GM12878 (cell line): ENCODE measurements at regions not wholly inside any gene's neighbourhood (a gene's known extent, or its start where the extent isn't known, plus 50 kb on each side); places are given as distances from the start of the nearest gene placed in this dataset.

Experiments
- ATAC-seq: fragments of 200-7000 bp; cut with Tn5 transposase; 3 replicates; pipeline ENCODE4 v1.9.1; 2020; ENCODE audit warnings: mild to moderate bottlenecking, moderate library complexity
- BruUV-seq: library from RNA; stranded (reverse); fragments of 400-500 nt; replicated peaks from 2 replicates; lab custom pipeline; 2021; lab: Mats Ljungman, UMichigan
- CTCF ChIA-PET: fragments of 300-600 bp; sonication (Branson Sonifier 250); formaldehyde crosslinking; extraction: SDS; loops from one replicate; lab custom pipeline; 2021; ENCODE audit warnings: inconsistent platforms; lab: Yijun Ruan, JAX
- POLR2A ChIA-PET: fragments of 350-600 bp; formaldehyde crosslinking; extraction: SDS; loops from one replicate; lab custom pipeline; 2021; ENCODE audit warnings: inconsistent platforms; lab: Charles Lee
- RAD21 ChIA-PET: fragments of 300-600 bp; sonication (Branson Sonifier 250); formaldehyde crosslinking; loops from one replicate; lab custom pipeline; 2023; ENCODE audit warnings: antibody characterized with exemption; ENCODE audit not compliant: unreplicated experiment; lab: Charles Lee
- SMC1A ChIA-PET: fragments of 300-600 bp; sonication (Branson Sonifier 250); formaldehyde crosslinking; loops from one replicate; lab custom pipeline; 2023; ENCODE audit not compliant: unreplicated experiment, uncharacterized antibody; lab: Charles Lee
- DNase-seq: peaks from one replicate; pipeline ENCODE4 v3.0.0-alpha.2; 2011; ENCODE audit warnings: low read depth, low spot score
- FAIRE-seq: peaks from 3 replicates; lab custom pipeline; 2011; peaks lifted over from hg19 to GRCh38; lab: Jason Lieb, UNC
- H2AFZ ChIP-seq: 2 replicates; pipeline ENCODE4 v1.6.0; 2011; ENCODE audit warnings: low read depth, low read length, control low read depth; ENCODE audit not compliant: control insufficient read depth
- H3K27ac ChIP-seq: 2 replicates; pipeline ENCODE4 v1.5.1; 2011; ENCODE audit warnings: control low read depth; ENCODE audit not compliant: control insufficient read depth, insufficient read depth
- H3K27me3 ChIP-seq, 2 experiments: replicated peaks in 1 of 2; 2 replicates each; pipeline versions ENCODE4 v1.6.0 to v1.6.1; 2011; ENCODE audit warnings: low read length in 1 of 2; ENCODE audit not compliant: control insufficient read depth in 2 of 2, insufficient read depth in 2 of 2
- H3K36me3 ChIP-seq, 2 experiments: 2 replicates each; pipeline ENCODE4 v1.5.1; 2011; ENCODE audit warnings: low read length in 1 of 2; ENCODE audit not compliant: control insufficient read depth in 2 of 2, insufficient read depth in 2 of 2
- H3K4me1 ChIP-seq: 2 replicates; pipeline ENCODE4 v1.6.1; 2011; ENCODE audit warnings: mild to moderate bottlenecking, low read length, moderate library complexity, mixed read lengths; ENCODE audit not compliant: control insufficient read depth, insufficient read depth
- H3K4me2 ChIP-seq: 2 replicates; pipeline ENCODE4 v1.6.0; 2011; ENCODE audit warnings: control low read depth; ENCODE audit not compliant: control insufficient read depth, insufficient read depth
- H3K4me3 ChIP-seq: fragments of 200-600 bp; sonication (generic); 2 replicates; pipeline ENCODE4 v1.5.1; 2016
- H3K79me2 ChIP-seq: 2 replicates; pipeline ENCODE4 v1.6.0; 2011; ENCODE audit warnings: low read length; ENCODE audit not compliant: control insufficient read depth, insufficient read depth
- H3K9ac ChIP-seq: 2 replicates; pipeline ENCODE4 v1.8.0; 2011; ENCODE audit warnings: low read length, control low read depth, mixed read lengths; ENCODE audit not compliant: control insufficient read depth, insufficient read depth
- H3K9me3 ChIP-seq: replicated peaks from 3 replicates; pipeline ENCODE4 v1.5.1; 2011; ENCODE audit warnings: mild to moderate bottlenecking, low read length; ENCODE audit not compliant: control insufficient read depth, insufficient read depth
- H4K20me1 ChIP-seq: 2 replicates; pipeline ENCODE4 v1.6.0; 2011; ENCODE audit not compliant: control insufficient read depth, insufficient read depth
- CBFB ChIP-seq: IDR thresholded peaks from 2 replicates; pipeline ENCODE4 v1.6.1; 2016; ENCODE audit warnings: antibody characterized with exemption, low read depth
- DPF2 ChIP-seq: fragments of 450-650 bp; IDR thresholded peaks from 2 replicates; pipeline ENCODE4 v1.6.1; 2017; ENCODE audit warnings: mild to moderate bottlenecking
- FOS ChIP-seq: IDR thresholded peaks from 3 replicates; pipeline ENCODE4 v1.6.1; 2011; ENCODE audit warnings: borderline replicate concordance; ENCODE audit not compliant: insufficient read length; ENCODE audit errors: extremely low read depth
- FOXM1 ChIP-seq: IDR thresholded peaks from 2 replicates; pipeline ENCODE4 v1.6.1; 2012; ENCODE audit warnings: low read depth, mild to moderate bottlenecking, inconsistent platforms, low read length, moderate library complexity
- MTA3 ChIP-seq: IDR thresholded peaks from 2 replicates; pipeline ENCODE4 v1.6.1; 2012; ENCODE audit warnings: low read length, inconsistent platforms, borderline replicate concordance
- MYC ChIP-seq: IDR thresholded peaks from 2 replicates; pipeline ENCODE4 v1.6.1; 2011; ENCODE audit warnings: mild to moderate bottlenecking, low read length, moderate library complexity, inconsistent platforms; ENCODE audit not compliant: insufficient read depth, insufficient replicate concordance, insufficient read length, severe bottlenecking
- RB1 ChIP-seq: fragments of 450-650 bp; formaldehyde crosslinking; IDR thresholded peaks from 2 replicates; pipeline ENCODE4 v1.6.1; 2017; ENCODE audit warnings: mild to moderate bottlenecking, borderline replicate concordance
- RFX5 ChIP-seq: IDR thresholded peaks from 2 replicates; pipeline ENCODE4 v1.6.1; 2011; ENCODE audit warnings: low read depth, low read length, improper control_type of control experiment
- SMAD1 ChIP-seq: fragments of 450-650 bp; IDR thresholded peaks from 2 replicates; pipeline ENCODE4 v1.6.1; 2018; ENCODE audit warnings: mild to moderate bottlenecking, low read depth; ENCODE audit not compliant: partially characterized antibody
- TCF12 ChIP-seq: IDR thresholded peaks from 2 replicates; pipeline ENCODE4 v1.6.1; 2011; ENCODE audit warnings: low read depth, mild to moderate bottlenecking, low read length
- WGBS: methylation state at CpG from one replicate; pipeline ENCODE4 v1.1.6; 2016; ENCODE audit warnings: low lambda C conversion rate; ENCODE audit not compliant: insufficient replicate concordance, insufficient coverage; ENCODE audit errors: missing lambda C conversion rate; 5-methylcytosine and 5-hydroxymethylcytosine counted together
- in situ Hi-C: fragments of 300-500 bp; cut with MboI; formaldehyde crosslinking; loops from 9 replicates; pipeline ENCODE4 v1.14.3; 2018; ENCODE audit warnings: mixed read lengths
- intact Hi-C: fragments of 100-400 bp; cut with micrococcal nuclease; formaldehyde crosslinking; loops from one replicate; pipeline ENCODE4 v1.14.2; 2022; ENCODE audit not compliant: unreplicated experiment
- TF ChIP-seq, protein P1 (sequence below): fragments of 450-650 bp; IDR thresholded peaks from 2 replicates; pipeline ENCODE4 v1.6.1; 2016; ENCODE audit warnings: mild to moderate bottlenecking, moderate library complexity, borderline replicate concordance
- TF ChIP-seq, protein P2 (sequence below): fragments of 450-650 bp; IDR thresholded peaks from 2 replicates; pipeline ENCODE4 v1.6.1; 2017; ENCODE audit warnings: low read depth, mild to moderate bottlenecking, moderate library complexity
- TF ChIP-seq, protein P3 (sequence below): IDR thresholded peaks from 2 replicates; pipeline ENCODE4 v1.6.1; 2012; ENCODE audit warnings: low read depth, low read length, improper control_type of control experiment

- Histone ChIP-seq H4K20me1 (no peaks in the 10 kb centered on the region), H3K4me1 (no peaks in the 10 kb centered on the region), H3K4me3 (no peak overlapping the region), H3K27me3 (no peaks in the 10 kb centered on the region), H3K9me3 (no peaks in the 10 kb centered on the region), H2AFZ (no peak overlapping the region), H3K4me2 (no peak overlapping the region), H3K9ac (no peak overlapping the region), H3K36me3 (no peaks in the 10 kb centered on the region), H3K27ac (no peak overlapping the region), H3K79me2 (no peaks in the 10 kb centered on the region)
- intact Hi-C loops (no loop called here), in situ Hi-C loops (no loop called here)
- ChIA-PET RAD21 (interaction anchor here (0.9 to 3.0 kb wide), 6 partner anchors 9 to 108 kb away, joined by 3 to 17 read pairs (median 4); no protein-coding TSS in a partner anchor), SMC1A (interaction anchor here (0.7 to 2.4 kb wide), 9 partner anchors 9 to 1213 kb away, joined by 3 to 19 read pairs (median 3); no protein-coding TSS in a partner anchor), POLR2A (interaction anchor here (0.6 to 1.3 kb wide), 2 partner anchors 9 to 142 kb away, joined by 3 read pairs; no protein-coding TSS in a partner anchor), CTCF (interaction anchor here (1.0 to 1.3 kb wide), 2 partner anchors 9 to 154 kb away, joined by 4 read pairs; no protein-coding TSS in a partner anchor)
- WGBS = 39% methylated on average over 6 of the region's 6 CpGs
- no TSS peak for BruUV-seq
- no peak for DNase-seq
- no peak for FAIRE-seq
- no peak for ATAC-seq
- TF ChIP-seq CBFB = no peak
- TF ChIP-seq, protein P1, sequence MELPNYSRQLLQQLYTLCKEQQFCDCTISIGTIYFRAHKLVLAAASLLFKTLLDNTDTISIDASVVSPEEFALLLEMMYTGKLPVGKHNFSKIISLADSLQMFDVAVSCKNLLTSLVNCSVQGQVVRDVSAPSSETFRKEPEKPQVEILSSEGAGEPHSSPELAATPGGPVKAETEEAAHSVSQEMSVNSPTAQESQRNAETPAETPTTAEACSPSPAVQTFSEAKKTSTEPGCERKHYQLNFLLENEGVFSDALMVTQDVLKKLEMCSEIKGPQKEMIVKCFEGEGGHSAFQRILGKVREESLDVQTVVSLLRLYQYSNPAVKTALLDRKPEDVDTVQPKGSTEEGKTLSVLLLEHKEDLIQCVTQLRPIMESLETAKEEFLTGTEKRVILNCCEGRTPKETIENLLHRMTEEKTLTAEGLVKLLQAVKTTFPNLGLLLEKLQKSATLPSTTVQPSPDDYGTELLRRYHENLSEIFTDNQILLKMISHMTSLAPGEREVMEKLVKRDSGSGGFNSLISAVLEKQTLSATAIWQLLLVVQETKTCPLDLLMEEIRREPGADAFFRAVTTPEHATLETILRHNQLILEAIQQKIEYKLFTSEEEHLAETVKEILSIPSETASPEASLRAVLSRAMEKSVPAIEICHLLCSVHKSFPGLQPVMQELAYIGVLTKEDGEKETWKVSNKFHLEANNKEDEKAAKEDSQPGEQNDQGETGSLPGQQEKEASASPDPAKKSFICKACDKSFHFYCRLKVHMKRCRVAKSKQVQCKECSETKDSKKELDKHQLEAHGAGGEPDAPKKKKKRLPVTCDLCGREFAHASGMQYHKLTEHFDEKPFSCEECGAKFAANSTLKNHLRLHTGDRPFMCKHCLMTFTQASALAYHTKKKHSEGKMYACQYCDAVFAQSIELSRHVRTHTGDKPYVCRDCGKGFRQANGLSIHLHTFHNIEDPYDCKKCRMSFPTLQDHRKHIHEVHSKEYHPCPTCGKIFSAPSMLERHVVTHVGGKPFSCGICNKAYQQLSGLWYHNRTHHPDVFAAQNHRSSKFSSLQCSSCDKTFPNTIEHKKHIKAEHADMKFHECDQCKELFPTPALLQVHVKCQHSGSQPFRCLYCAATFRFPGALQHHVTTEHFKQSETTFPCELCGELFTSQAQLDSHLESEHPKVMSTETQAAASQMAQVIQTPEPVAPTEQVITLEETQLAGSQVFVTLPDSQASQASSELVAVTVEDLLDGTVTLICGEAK = no peak
- TF ChIP-seq TCF12 = no peak
- TF ChIP-seq DPF2 = no peak
- no peak for TF ChIP-seq MYC
- TF ChIP-seq, protein P2, sequence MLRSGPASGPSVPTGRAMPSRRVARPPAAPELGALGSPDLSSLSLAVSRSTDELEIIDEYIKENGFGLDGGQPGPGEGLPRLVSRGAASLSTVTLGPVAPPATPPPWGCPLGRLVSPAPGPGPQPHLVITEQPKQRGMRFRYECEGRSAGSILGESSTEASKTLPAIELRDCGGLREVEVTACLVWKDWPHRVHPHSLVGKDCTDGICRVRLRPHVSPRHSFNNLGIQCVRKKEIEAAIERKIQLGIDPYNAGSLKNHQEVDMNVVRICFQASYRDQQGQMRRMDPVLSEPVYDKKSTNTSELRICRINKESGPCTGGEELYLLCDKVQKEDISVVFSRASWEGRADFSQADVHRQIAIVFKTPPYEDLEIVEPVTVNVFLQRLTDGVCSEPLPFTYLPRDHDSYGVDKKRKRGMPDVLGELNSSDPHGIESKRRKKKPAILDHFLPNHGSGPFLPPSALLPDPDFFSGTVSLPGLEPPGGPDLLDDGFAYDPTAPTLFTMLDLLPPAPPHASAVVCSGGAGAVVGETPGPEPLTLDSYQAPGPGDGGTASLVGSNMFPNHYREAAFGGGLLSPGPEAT = no peak
- no peak for TF ChIP-seq MTA3
- TF ChIP-seq FOS = no peak
- TF ChIP-seq, protein P3, sequence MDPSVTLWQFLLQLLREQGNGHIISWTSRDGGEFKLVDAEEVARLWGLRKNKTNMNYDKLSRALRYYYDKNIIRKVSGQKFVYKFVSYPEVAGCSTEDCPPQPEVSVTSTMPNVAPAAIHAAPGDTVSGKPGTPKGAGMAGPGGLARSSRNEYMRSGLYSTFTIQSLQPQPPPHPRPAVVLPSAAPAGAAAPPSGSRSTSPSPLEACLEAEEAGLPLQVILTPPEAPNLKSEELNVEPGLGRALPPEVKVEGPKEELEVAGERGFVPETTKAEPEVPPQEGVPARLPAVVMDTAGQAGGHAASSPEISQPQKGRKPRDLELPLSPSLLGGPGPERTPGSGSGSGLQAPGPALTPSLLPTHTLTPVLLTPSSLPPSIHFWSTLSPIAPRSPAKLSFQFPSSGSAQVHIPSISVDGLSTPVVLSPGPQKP = no peak
- no peak for TF ChIP-seq SMAD1
- TF ChIP-seq RFX5 = no peak
- TF ChIP-seq RB1 = no peak
- no peak for TF ChIP-seq FOXM1
Measured at GRCh38 chr15:97081666-97082226, 751.2 kb downstream of the NR2F2 start.
